ENCODE measurements at regions not wholly inside any gene's neighbourhood (a gene's known extent, or its start where the extent isn't known, plus 50 kb on each side); places are given as distances from the start of the nearest gene placed in this dataset.
A peak's percentile ranks its signal among the peaks of the same experiment; 100 is the strongest.

DNA sequence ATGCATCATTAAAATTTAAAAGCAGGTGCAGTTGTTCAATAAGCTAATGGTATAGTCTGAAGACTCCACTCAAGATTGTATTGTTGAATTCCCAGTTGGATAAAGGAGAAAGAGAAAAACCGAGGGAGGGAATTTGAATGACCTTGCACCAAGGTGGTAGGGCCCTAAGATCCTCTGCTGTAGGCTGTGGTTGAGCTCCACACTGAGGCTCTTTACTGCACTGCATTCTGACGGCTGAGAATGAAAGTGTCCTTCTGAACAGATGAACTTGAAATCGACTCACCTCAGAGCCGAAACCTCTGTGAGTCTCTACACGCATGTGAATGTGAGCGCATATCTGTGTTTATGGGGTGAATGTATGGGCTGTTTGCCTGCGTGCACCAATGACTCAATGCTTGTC, 388.9 kb upstream of the DACH1 start:
- Histone ChIP-seq H3K27ac (replicated peaks; ENCODE audit: low read length) (no peak overlapping the region), H3K27me3 (ENCODE audit: control insufficient read depth in 3 of 3, insufficient read depth in 3 of 3, low read depth in 1 of 3, low read length in 3 of 3) (no peaks in the 10 kb centered on the region), H2AK5ac (ENCODE audit: low read depth, low read length) (no peak overlapping the region), H4K8ac (ENCODE audit: low read depth, low read length) (no peak overlapping the region), H3K14ac (ENCODE audit: low read length) (no peak overlapping the region), H2BK5ac (ENCODE audit: low read length) (no peak overlapping the region), H3K9ac (ENCODE audit: low read depth, low read length, poor library complexity) (no peak overlapping the region), H3K18ac (ENCODE audit: low read length) (no peak overlapping the region), H2AFZ (ENCODE audit: low read length) (peak overlapping the region; percentile 17), H2BK12ac (ENCODE audit: low read length) (no peak overlapping the region), H3K79me1 (ENCODE audit: low read depth, low read length) (no peaks in the 10 kb centered on the region), H3K4ac (ENCODE audit: low read length) (no peak overlapping the region), H3K23ac (ENCODE audit: low read depth, low read length, poor library complexity) (no peak overlapping the region), H4K91ac (ENCODE audit: low read depth, low read length, poor library complexity) (no peak overlapping the region), H3K9me3 (replicated peaks in 1 of 2; ENCODE audit: control insufficient read depth in 2 of 2, insufficient read depth in 1 of 2, low read depth in 1 of 2, low read length in 2 of 2) (no peaks in the 10 kb centered on the region), H2BK120ac (ENCODE audit: low read depth, low read length) (no peak overlapping the region), H3K4me3 (ENCODE audit: low read length in 2 of 2) (no peak overlapping the region), H3K4me2 (ENCODE audit: insufficient read depth, low read length, poor library complexity, severe bottlenecking) (no peak overlapping the region), H3K36me3 (replicated peaks in 1 of 2; ENCODE audit: control insufficient read depth in 2 of 2, insufficient read depth in 2 of 2, low read length in 2 of 2) (no peaks in the 10 kb centered on the region), H2BK15ac (ENCODE audit: low read length) (no peak overlapping the region), H3K4me1 (ENCODE audit: control insufficient read depth in 2 of 2, insufficient read depth in 1 of 2, low read depth in 1 of 2, low read length in 2 of 2) (peaks cover 0 to 1% of the 10 kb centered on the region in 2 donors)
- DNase-seq (ENCODE audit: low spot score): peak; percentile 40
- no CpG with 5 or more reads among the region's 7 CpGs for WGBS, 2 donors (ENCODE audit: extremely low coverage in 2 of 2, insufficient read length in 2 of 2, insufficient replicate concordance in 1 of 2)

DNA sequence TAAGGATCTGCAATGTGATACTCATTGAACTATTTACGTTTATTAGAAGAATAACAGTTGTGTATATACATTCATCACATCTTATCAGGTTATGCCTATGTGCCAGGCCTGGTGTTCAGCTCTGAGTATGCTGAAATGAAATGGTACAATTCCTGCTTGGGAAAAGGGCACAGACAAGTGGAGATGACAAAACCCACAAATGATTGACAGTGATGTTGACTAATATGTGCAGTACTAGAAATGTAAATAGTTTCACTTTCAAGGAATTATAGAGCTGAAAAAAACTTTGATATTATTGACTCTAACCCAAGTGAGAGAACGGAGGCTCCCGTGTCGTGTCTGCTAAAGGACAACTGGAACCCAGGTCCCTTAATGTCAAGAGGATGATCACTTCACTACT, 386.8 kb upstream of the DACH1 start:
- no peak overlapping the region for H2AK5ac ChIP-seq (ENCODE audit: low read depth, low read length)
- no peak overlapping the region for H2BK5ac ChIP-seq (ENCODE audit: low read length)
- H3K18ac ChIP-seq (ENCODE audit: low read length): no peak overlapping the region
- no peak overlapping the region for H4K91ac ChIP-seq (ENCODE audit: low read depth, low read length, poor library complexity)
- no peak overlapping the region for H3K9ac ChIP-seq (ENCODE audit: low read depth, low read length, poor library complexity)
- no CpG with 5 or more reads among the region's 4 CpGs for WGBS, 2 donors (ENCODE audit: extremely low coverage in 2 of 2, insufficient read length in 2 of 2, insufficient replicate concordance in 1 of 2)
- peaks cover 0 to 1% of the 10 kb centered on the region in 2 donors for H3K4me1 ChIP-seq (ENCODE audit: control insufficient read depth in 2 of 2, insufficient read depth in 1 of 2, low read depth in 1 of 2, low read length in 2 of 2)
- H3K36me3 ChIP-seq (replicated peaks in 1 of 2; ENCODE audit: control insufficient read depth in 2 of 2, insufficient read depth in 2 of 2, low read length in 2 of 2): no peaks in the 10 kb centered on the region
- no peak overlapping the region for H2BK12ac ChIP-seq (ENCODE audit: low read length)
- H3K14ac ChIP-seq (ENCODE audit: low read length): no peak overlapping the region
- H2BK120ac ChIP-seq (ENCODE audit: low read depth, low read length): no peak overlapping the region
- no peak overlapping the region for H3K4me3 ChIP-seq (ENCODE audit: low read length in 2 of 2)
- no peak overlapping the region for H2BK15ac ChIP-seq (ENCODE audit: low read length)
- H2AFZ ChIP-seq (ENCODE audit: low read length): no peak overlapping the region
- no peak for DNase-seq (ENCODE audit: low spot score)
- H3K4ac ChIP-seq (ENCODE audit: low read length): no peak overlapping the region
- no peak overlapping the region for H3K23ac ChIP-seq (ENCODE audit: low read depth, low read length, poor library complexity)
- no peaks in the 10 kb centered on the region for H3K79me1 ChIP-seq (ENCODE audit: low read depth, low read length)
- no peaks in the 10 kb centered on the region for H3K27me3 ChIP-seq (ENCODE audit: control insufficient read depth in 3 of 3, insufficient read depth in 3 of 3, low read depth in 1 of 3, low read length in 3 of 3)
- no peaks in the 10 kb centered on the region for H3K9me3 ChIP-seq (replicated peaks in 1 of 2; ENCODE audit: control insufficient read depth in 2 of 2, insufficient read depth in 1 of 2, low read depth in 1 of 2, low read length in 2 of 2)
- no peak overlapping the region for H4K8ac ChIP-seq (ENCODE audit: low read depth, low read length)
- H3K27ac ChIP-seq (replicated peaks; ENCODE audit: low read length): no peak overlapping the region
- H3K4me2 ChIP-seq (ENCODE audit: insufficient read depth, low read length, poor library complexity, severe bottlenecking): no peak overlapping the region

DNA sequence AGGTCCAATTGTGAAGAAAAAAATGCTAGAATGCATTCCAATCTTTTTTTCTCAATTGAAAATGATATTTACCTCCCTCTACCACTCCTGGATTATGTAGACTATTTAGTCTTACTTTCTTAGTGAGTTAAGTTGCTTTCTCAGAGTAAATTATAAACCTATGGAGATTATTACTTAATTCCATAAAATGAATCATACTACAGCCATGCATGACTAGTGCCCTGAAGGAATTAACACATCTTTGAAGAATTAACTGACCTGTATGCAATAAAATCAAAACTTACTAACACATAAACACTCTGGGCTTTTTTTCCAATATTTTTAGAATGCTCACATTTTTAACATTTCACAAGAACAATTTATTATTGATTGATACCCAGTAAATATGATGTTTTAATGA, 379.4 kb upstream of the DACH1 start:
- no peaks in the 10 kb centered on the region for H3K79me1 ChIP-seq (ENCODE audit: low read depth, low read length)
- H2AFZ ChIP-seq (ENCODE audit: low read length): no peak overlapping the region
- H3K18ac ChIP-seq (ENCODE audit: low read length): no peak overlapping the region
- H3K27me3 ChIP-seq (ENCODE audit: control insufficient read depth in 3 of 3, insufficient read depth in 3 of 3, low read depth in 1 of 3, low read length in 3 of 3): no peaks in the 10 kb centered on the region
- DNase-seq (ENCODE audit: low spot score): no peak
- no peak overlapping the region for H2BK12ac ChIP-seq (ENCODE audit: low read length)
- H2AK5ac ChIP-seq (ENCODE audit: low read depth, low read length): no peak overlapping the region
- no peak overlapping the region for H3K27ac ChIP-seq (replicated peaks; ENCODE audit: low read length)
- H4K91ac ChIP-seq (ENCODE audit: low read depth, low read length, poor library complexity): no peak overlapping the region
- no peak overlapping the region for H2BK15ac ChIP-seq (ENCODE audit: low read length)
- H3K4me2 ChIP-seq (ENCODE audit: insufficient read depth, low read length, poor library complexity, severe bottlenecking): no peak overlapping the region
- H2BK120ac ChIP-seq (ENCODE audit: low read depth, low read length): no peak overlapping the region
- H4K8ac ChIP-seq (ENCODE audit: low read depth, low read length): no peak overlapping the region
- no peak overlapping the region for H3K9ac ChIP-seq (ENCODE audit: low read depth, low read length, poor library complexity)
- H3K23ac ChIP-seq (ENCODE audit: low read depth, low read length, poor library complexity): no peak overlapping the region
- H3K36me3 ChIP-seq (replicated peaks in 1 of 2; ENCODE audit: control insufficient read depth in 2 of 2, insufficient read depth in 2 of 2, low read length in 2 of 2): no peaks in the 10 kb centered on the region
- H3K4me3 ChIP-seq (ENCODE audit: low read length in 2 of 2): no peak overlapping the region
- H3K9me3 ChIP-seq (replicated peaks in 1 of 2; ENCODE audit: control insufficient read depth in 2 of 2, insufficient read depth in 1 of 2, low read depth in 1 of 2, low read length in 2 of 2): no peaks in the 10 kb centered on the region
- no peak overlapping the region for H3K4ac ChIP-seq (ENCODE audit: low read length)
- H2BK5ac ChIP-seq (ENCODE audit: low read length): no peak overlapping the region
- H3K4me1 ChIP-seq (ENCODE audit: control insufficient read depth in 2 of 2, insufficient read depth in 1 of 2, low read depth in 1 of 2, low read length in 2 of 2): no peaks in the 10 kb centered on the region
- H3K14ac ChIP-seq (ENCODE audit: low read length): no peak overlapping the region

DNA sequence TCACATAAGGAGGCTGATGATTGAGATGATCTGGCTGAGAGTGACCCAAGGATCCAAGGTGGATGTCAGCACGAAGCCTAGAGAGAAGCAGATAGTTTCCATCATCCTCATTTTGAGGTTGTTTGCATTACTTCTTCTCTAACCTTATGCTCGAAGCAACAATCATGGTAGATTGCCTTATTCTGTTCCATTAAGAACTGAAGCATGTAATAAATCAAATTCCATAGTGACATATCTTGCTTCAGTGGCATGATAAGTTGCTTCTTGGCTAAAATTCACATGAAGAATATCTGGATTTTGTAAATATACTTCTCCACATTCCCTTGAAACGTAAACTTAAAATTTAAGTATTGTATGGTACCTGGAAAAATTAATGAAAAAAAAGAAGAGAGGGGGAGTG, 377.8 kb upstream of the DACH1 start:
- H2AFZ ChIP-seq (ENCODE audit: low read length): no peak overlapping the region
- no CpG with 5 or more reads among the region's 3 CpGs for WGBS, 2 donors (ENCODE audit: extremely low coverage in 2 of 2, insufficient read length in 2 of 2, insufficient replicate concordance in 1 of 2)
- H3K27ac ChIP-seq (replicated peaks; ENCODE audit: low read length): no peak overlapping the region
- no peak overlapping the region for H2BK5ac ChIP-seq (ENCODE audit: low read length)
- no peaks in the 10 kb centered on the region for H3K36me3 ChIP-seq (replicated peaks in 1 of 2; ENCODE audit: control insufficient read depth in 2 of 2, insufficient read depth in 2 of 2, low read length in 2 of 2)
- H3K79me1 ChIP-seq (ENCODE audit: low read depth, low read length): no peaks in the 10 kb centered on the region
- H3K4me3 ChIP-seq (ENCODE audit: low read length in 2 of 2): no peak overlapping the region
- no peak overlapping the region for H3K9ac ChIP-seq (ENCODE audit: low read depth, low read length, poor library complexity)
- H3K14ac ChIP-seq (ENCODE audit: low read length): no peak overlapping the region
- H3K18ac ChIP-seq (ENCODE audit: low read length): no peak overlapping the region
- no peak overlapping the region for H3K23ac ChIP-seq (ENCODE audit: low read depth, low read length, poor library complexity)
- no peaks in the 10 kb centered on the region for H3K4me1 ChIP-seq (ENCODE audit: control insufficient read depth in 2 of 2, insufficient read depth in 1 of 2, low read depth in 1 of 2, low read length in 2 of 2)
- no peak overlapping the region for H3K4me2 ChIP-seq (ENCODE audit: insufficient read depth, low read length, poor library complexity, severe bottlenecking)
- H3K9me3 ChIP-seq (replicated peaks in 1 of 2; ENCODE audit: control insufficient read depth in 2 of 2, insufficient read depth in 1 of 2, low read depth in 1 of 2, low read length in 2 of 2): no peaks in the 10 kb centered on the region
- no peak for DNase-seq (ENCODE audit: low spot score)
- H2BK15ac ChIP-seq (ENCODE audit: low read length): no peak overlapping the region
- no peak overlapping the region for H2AK5ac ChIP-seq (ENCODE audit: low read depth, low read length)
- no peak overlapping the region for H3K4ac ChIP-seq (ENCODE audit: low read length)
- no peaks in the 10 kb centered on the region for H3K27me3 ChIP-seq (ENCODE audit: control insufficient read depth in 3 of 3, insufficient read depth in 3 of 3, low read depth in 1 of 3, low read length in 3 of 3)
- H2BK120ac ChIP-seq (ENCODE audit: low read depth, low read length): no peak overlapping the region
- H4K91ac ChIP-seq (ENCODE audit: low read depth, low read length, poor library complexity): no peak overlapping the region
- H4K8ac ChIP-seq (ENCODE audit: low read depth, low read length): no peak overlapping the region
- H2BK12ac ChIP-seq (ENCODE audit: low read length): no peak overlapping the region

All from neuronal stem cell (in vitro differentiated cells).